Thoracic aorta (tissue), 2 donors: ENCODE measurements at regions not wholly inside any gene's neighbourhood (a gene's known extent, or its start where the extent isn't known, plus 50 kb on each side); places are given as distances from the start of the nearest gene placed in this dataset.

Experiments used
- ATAC-seq: fragments of 150-250 bp; one replicate; pipeline ENCODE4 v1.8.0; 2017; ENCODE audit warnings: low read depth; ENCODE audit not compliant: insufficient number of reproducible peaks, low FRiP score
- DNase-seq: peaks from one replicate; pipeline ENCODE4 v3.0.0-alpha.2; 2020; ENCODE audit warnings: low spot score
- H3K27ac ChIP-seq, 2 donors: fragments of 200-600 bp; sonication (generic); 1 replicate in 1 of 2; 2 replicates in 1 of 2; pipeline ENCODE4 v1.5.1; 2016; ENCODE audit warnings: mild to moderate bottlenecking in 2 of 2, moderate library complexity in 2 of 2
- H3K27me3 ChIP-seq: fragments of 200-600 bp; sonication (generic); replicated peaks from 2 replicates; pipeline ENCODE4 v1.6.0; 2016; ENCODE audit warnings: mild to moderate bottlenecking; ENCODE audit not compliant: insufficient read depth
- H3K36me3 ChIP-seq: fragments of 200-600 bp; sonication (generic); one replicate; pipeline ENCODE4 v1.5.1; 2016
- H3K4me1 ChIP-seq, 2 donors: fragments of 200-600 bp; sonication (generic); 1 replicate in 1 of 2; 2 replicates in 1 of 2; pipeline versions ENCODE4 v1.5.1 to v1.6.0; 2016; ENCODE audit warnings: low read depth in 2 of 2, mild to moderate bottlenecking in 1 of 2; ENCODE audit not compliant: control insufficient read depth in 1 of 2
- H3K4me3 ChIP-seq: fragments of 200-600 bp; sonication (generic); 2 replicates; pipeline ENCODE4 v1.5.1; 2016; ENCODE audit warnings: mild to moderate bottlenecking
- H3K9me3 ChIP-seq: fragments of 200-600 bp; sonication (generic); 2 replicates; pipeline ENCODE4 v1.5.1; 2016
- CTCF ChIP-seq: fragments of 200-600 bp; sonication (generic); IDR thresholded peaks from one replicate; pipeline ENCODE4 v1.5.1; 2019; ENCODE audit warnings: antibody characterized with exemption

- Histone ChIP-seq H3K4me1 (no peaks in the 10 kb centered on the region), H3K27ac (no peak overlapping the region), H3K27me3 (no peaks in the 10 kb centered on the region), H3K9me3 (no peaks in the 10 kb centered on the region), H3K36me3 (no peaks in the 10 kb centered on the region), H3K4me3 (no peak overlapping the region)
- no peak for ATAC-seq
- DNase-seq, result no peak
- no peak for TF ChIP-seq CTCF
Observed at GRCh38 chr14:41378526-41378925, 228.2 kb upstream of the LRFN5 start.

GRCh38 chr14:41377932-41378331, 228.7 kb upstream of the LRFN5 start:
- DNase-seq (no peak), ATAC-seq (no peak)
- Histone ChIP-seq H3K36me3 (no peaks in the 10 kb centered on the region), H3K4me1 (no peaks in the 10 kb centered on the region), H3K4me3 (no peak overlapping the region), H3K9me3 (no peaks in the 10 kb centered on the region), H3K27ac (no peak overlapping the region), H3K27me3 (no peaks in the 10 kb centered on the region)
- TF ChIP-seq CTCF, result no peak

GRCh38 chr14:41374092-41374491, 232.6 kb upstream of the LRFN5 start:
- Histone ChIP-seq H3K27me3 (no peaks in the 10 kb centered on the region), H3K27ac (no peak overlapping the region), H3K4me3 (no peak overlapping the region), H3K4me1 (no peaks in the 10 kb centered on the region), H3K36me3 (no peaks in the 10 kb centered on the region), H3K9me3 (no peaks in the 10 kb centered on the region)
- TF ChIP-seq CTCF, result no peak
- DNase-seq (no peak), ATAC-seq (no peak)

GRCh38 chr14:41362139-41362538, 244.5 kb upstream of the LRFN5 start:
- DNase-seq, result no peak
- no peaks in the 10 kb centered on the region for H3K27me3 ChIP-seq
- no peak overlapping the region for H3K27ac ChIP-seq
- no peaks in the 10 kb centered on the region for H3K36me3 ChIP-seq
- no peak for ATAC-seq
- H3K4me3 ChIP-seq, result no peak overlapping the region
- no peak for TF ChIP-seq CTCF
- H3K9me3 ChIP-seq, result no peaks in the 10 kb centered on the region
- H3K4me1 ChIP-seq, result no peaks in the 10 kb centered on the region

- no peak overlapping the region for H3K4me3 ChIP-seq
- no peak for ATAC-seq
- TF ChIP-seq CTCF, result no peak
- no peaks in the 10 kb centered on the region for H3K36me3 ChIP-seq
- H3K27ac ChIP-seq, result no peak overlapping the region
- no peaks in the 10 kb centered on the region for H3K4me1 ChIP-seq
- no peaks in the 10 kb centered on the region for H3K9me3 ChIP-seq
- no peaks in the 10 kb centered on the region for H3K27me3 ChIP-seq
- DNase-seq, result no peak
Observed at GRCh38 chr14:41360126-41360525, 246.6 kb upstream of the LRFN5 start.
